A549 (cell line): ENCODE measurements at regions not wholly inside any gene's neighbourhood (a gene's known extent, or its start where the extent isn't known, plus 50 kb on each side); places are given as distances from the start of the nearest gene placed in this dataset.

Experiments
- ATAC-seq, 2 experiments: fragments of 200-7000 bp in 1 of 2; fragments of >200 bp in 1 of 2; cut with Nextera tagmentation in 1 of 2; cut with Tn5 transposase in 1 of 2; 3 replicates each; pipeline versions ENCODE4 v1.8.0 to v1.9.1; 2018 to 2020; ENCODE audit warnings: mild to moderate bottlenecking in 1 of 2, moderate library complexity in 1 of 2
- CTCF ChIA-PET: fragments of 300-600 bp; sonication (Branson Sonifier 250); formaldehyde crosslinking; extraction: SDS; loops from one replicate; lab custom pipeline; 2021; ENCODE audit warnings: antibody characterized with exemption, inconsistent platforms; lab: Yijun Ruan, JAX
- POLR2A ChIA-PET: fragments of 350-600 bp; formaldehyde crosslinking; extraction: SDS; loops from one replicate; lab custom pipeline; 2021; ENCODE audit warnings: antibody characterized with exemption, inconsistent platforms; lab: Yijun Ruan, JAX
- DNase-seq, 2 experiments: peaks; one replicate each; pipeline versions ENCODE4 v3.0.0 to v3.0.0-alpha.2; 2011 to 2016; ENCODE audit warnings: low read depth in 1 of 2, low spot score in 1 of 2
- FAIRE-seq: peaks from 2 replicates; lab custom pipeline; 2011; peaks lifted over from hg19 to GRCh38; lab: Jason Lieb, UNC
- H3K27ac ChIP-seq, 2 experiments: fragments of >200 bp; sonication (Bioruptor Twin); formaldehyde crosslinking; 3 replicates each; pipeline ENCODE4 v1.5.1; 2016 to 2017
- H3K4me1 ChIP-seq: fragments of >200 bp; sonication (Bioruptor Twin); formaldehyde crosslinking; 3 replicates; pipeline ENCODE4 v1.6.1; 2016
- H3K4me2 ChIP-seq: fragments of >200 bp; sonication (Bioruptor Twin); formaldehyde crosslinking; 3 replicates; pipeline ENCODE4 v1.6.1; 2016
- H3K4me3 ChIP-seq: fragments of >200 bp; sonication (Bioruptor Twin); formaldehyde crosslinking; 3 replicates; pipeline ENCODE4 v1.5.1; 2016
- H3K9me3 ChIP-seq: fragments of >200 bp; sonication (Bioruptor Twin); formaldehyde crosslinking; 3 replicates; pipeline ENCODE4 v1.6.1; 2016
- CBX2 ChIP-seq: fragments of 200-600 bp; sonication (generic); IDR thresholded peaks from 2 replicates; pipeline ENCODE4 v1.6.1; 2016; ENCODE audit warnings: low read depth, mild to moderate bottlenecking, borderline replicate concordance
- CEBPB ChIP-seq, 2 experiments: fragments of >200 bp in 1 of 2; sonication (Bioruptor Twin) in 1 of 2; formaldehyde crosslinking in 1 of 2; IDR thresholded peaks; 2 replicates each; pipeline ENCODE4 v1.6.1; 2012 to 2016
- CHD4 ChIP-seq: fragments of 200-600 bp; sonication (generic); IDR thresholded peaks from 2 replicates; pipeline ENCODE4 v1.6.1; 2016; ENCODE audit warnings: antibody characterized with exemption, mild to moderate bottlenecking, borderline replicate concordance
- EHMT2 ChIP-seq: fragments of 200-600 bp; sonication (generic); IDR thresholded peaks from 2 replicates; pipeline ENCODE4 v1.6.1; 2016; ENCODE audit warnings: antibody characterized with exemption, low read depth, mild to moderate bottlenecking, moderate library complexity
- ESRRA ChIP-seq: fragments of 150-350 bp; IDR thresholded peaks from 2 replicates; pipeline ENCODE4 v1.6.1; 2014; ENCODE audit warnings: mild to moderate bottlenecking, low read length, borderline replicate concordance
- FOSB ChIP-seq: fragments of 250-450 bp; sonication (Bioruptor Pico); IDR thresholded peaks from 2 replicates; pipeline ENCODE4 v1.5.0; 2020; ENCODE audit warnings: mild to moderate bottlenecking, moderate library complexity
- FOSL2 ChIP-seq, 2 experiments: fragments of 450-650 bp in 1 of 2; fragments of >200 bp in 1 of 2; sonication (Bioruptor Twin) in 1 of 2; formaldehyde crosslinking; IDR thresholded peaks; 2 replicates each; pipeline versions ENCODE4 v1.5.0 to v1.6.1; 2016 to 2020; ENCODE audit warnings: mild to moderate bottlenecking in 1 of 2, moderate library complexity in 1 of 2
- GATA3 ChIP-seq: IDR thresholded peaks from 2 replicates; pipeline ENCODE4 v1.6.1; 2012; ENCODE audit warnings: borderline replicate concordance
- HES2 ChIP-seq: fragments of >200 bp; sonication (Bioruptor Twin); formaldehyde crosslinking; IDR thresholded peaks from 2 replicates; pipeline ENCODE4 v1.6.1; 2016
- HOXB5 ChIP-seq: fragments of 250-450 bp; sonication (Bioruptor Pico); IDR thresholded peaks from 2 replicates; pipeline ENCODE4 v1.5.0; 2020; ENCODE audit warnings: mild to moderate bottlenecking, moderate library complexity
- JUNB ChIP-seq: fragments of >200 bp; sonication (Bioruptor Twin); formaldehyde crosslinking; IDR thresholded peaks from 2 replicates; pipeline ENCODE4 v1.6.1; 2016
- KDM5A ChIP-seq: fragments of 200-600 bp; sonication (generic); IDR thresholded peaks from 2 replicates; pipeline ENCODE4 v1.6.1; 2016; ENCODE audit warnings: antibody characterized with exemption, mild to moderate bottlenecking
- MYC ChIP-seq: IDR thresholded peaks from 2 replicates; pipeline ENCODE4 v1.6.1; 2012; ENCODE audit warnings: mild to moderate bottlenecking, inconsistent platforms, low read length, improper control_type of control experiment, borderline replicate concordance
- NFE2L2 ChIP-seq: fragments of 150-350 bp; conservative IDR thresholded peaks from 2 replicates; pipeline ENCODE4 v1.6.1; 2014; ENCODE audit warnings: low read length
- POLR2AphosphoS2 ChIP-seq: conservative IDR thresholded peaks from 2 replicates; pipeline ENCODE4 v1.6.1; 2012; ENCODE audit warnings: low read length, improper control_type of control experiment, inconsistent platforms
- RARB ChIP-seq: fragments of 250-450 bp; sonication (Bioruptor Pico); IDR thresholded peaks from 2 replicates; pipeline ENCODE4 v1.8.0; 2021; ENCODE audit warnings: mild to moderate bottlenecking, moderate library complexity
- RCOR1 ChIP-seq: fragments of 150-350 bp; IDR thresholded peaks from 2 replicates; pipeline ENCODE4 v1.6.1; 2014; ENCODE audit warnings: antibody characterized with exemption, low read length, low read depth
- REST ChIP-seq: fragments of 200-600 bp; sonication (generic); IDR thresholded peaks from 2 replicates; pipeline ENCODE4 v1.6.1; 2016; ENCODE audit warnings: antibody characterized with exemption, mild to moderate bottlenecking, moderate library complexity
- RFX5 ChIP-seq: fragments of 450-650 bp; IDR thresholded peaks from 2 replicates; pipeline ENCODE4 v1.7.1; 2014; ENCODE audit warnings: antibody characterized with exemption, mild to moderate bottlenecking, moderate library complexity
- RNF2 ChIP-seq: fragments of 200-600 bp; sonication (generic); IDR thresholded peaks from 2 replicates; pipeline ENCODE4 v1.6.1; 2016; ENCODE audit warnings: low read depth, mild to moderate bottlenecking, antibody characterized with exemption, moderate library complexity, borderline replicate concordance
- USF2 ChIP-seq: fragments of 450-650 bp; IDR thresholded peaks from 2 replicates; pipeline ENCODE4 v1.6.1; 2014; ENCODE audit warnings: antibody characterized with exemption
- ZNF302 ChIP-seq: fragments of 250-450 bp; sonication (Bioruptor Pico); IDR thresholded peaks from 2 replicates; pipeline ENCODE4 v1.9.0; 2021; ENCODE audit warnings: inconsistent platforms, mild to moderate bottlenecking, moderate library complexity
- ZSCAN20 ChIP-seq: fragments of 250-450 bp; sonication (Bioruptor Pico); IDR thresholded peaks from 2 replicates; pipeline ENCODE4 v1.8.0; 2022; ENCODE audit warnings: mild to moderate bottlenecking, moderate library complexity
- WGBS: methylation state at CpG from one replicate; pipeline ENCODE4 v1.1.6; 2017; ENCODE audit errors: missing lambda C conversion rate; 5-methylcytosine and 5-hydroxymethylcytosine counted together

GRCh38 chr4:151935411-151935810, 174.6 kb upstream of the GATB start:
- WGBS = 8% methylated on average over 1 of the region's 1 CpG
- Histone ChIP-seq H3K27ac (no peak overlapping the region), H3K9me3 (no peaks in the 10 kb centered on the region), H3K4me2 (no peak overlapping the region), H3K4me1 (no peaks in the 10 kb centered on the region), H3K4me3 (no peak overlapping the region)
- ChIA-PET CTCF (no interaction called here), POLR2A (no interaction called here)
- FAIRE-seq (no peak), DNase-seq (no peak), ATAC-seq (no peak)
- no peak for TF ChIP-seq JUNB
- no peak for TF ChIP-seq MYC
- no peak for TF ChIP-seq KDM5A
- no peak for TF ChIP-seq HES2
- TF ChIP-seq NFE2L2 = no peak

- ATAC-seq (no peak), FAIRE-seq (no peak), DNase-seq (no peak)
- Histone ChIP-seq H3K9me3 (no peaks in the 10 kb centered on the region), H3K4me1 (no peaks in the 10 kb centered on the region), H3K4me3 (no peak overlapping the region), H3K4me2 (no peak overlapping the region), H3K27ac (no peak overlapping the region)
- CTCF ChIA-PET = no interaction called here
- POLR2A ChIA-PET = no interaction called here
- no peak for TF ChIP-seq CBX2
- no peak for TF ChIP-seq RNF2
- no peak for TF ChIP-seq ZNF302
- no peak for TF ChIP-seq ZSCAN20
- WGBS = 33% methylated on average over 4 of the region's 5 CpGs
These were observed 174.0 kb upstream of the GATB start for GRCh38 chr4:151934766-151935165.

GRCh38 chr4:151933122-151933827, 172.5 kb upstream of the GATB start:
- TF ChIP-seq POLR2AphosphoS2 (no peak), HES2 (no peak), EHMT2 (no peak), RFX5 (no peak), MYC (no peak), RARB (no peak), GATA3 (no peak), KDM5A (no peak), FOSL2 (IDR thresholded peaks at IDR 0.05) (no peak), FOSL2 (CRISPR knock-in tag; IDR thresholded peaks at IDR 0.05) (no peak), USF2 (no peak), CBX2 (no peak), ZSCAN20 (no peak), HOXB5 (no peak), FOSB (CRISPR knock-in tag) (no peak), REST (no peak), CEBPB (IDR thresholded peaks at IDR 0.05) (no peak), CHD4 (no peak), ESRRA (no peak), RCOR1 (no peak)
- TF ChIP-seq, all 56 proteins: peak for 0
- Histone ChIP-seq H3K27ac (no peak overlapping the region), H3K4me2 (no peak overlapping the region), H3K9me3 (no peaks in the 10 kb centered on the region), H3K4me3 (no peak overlapping the region), H3K4me1 (no peaks in the 10 kb centered on the region)
- no peak for DNase-seq
- WGBS = 55% methylated on average over 12 of the region's 13 CpGs
- ChIA-PET CTCF (no interaction called here), POLR2A (no interaction called here)
- ATAC-seq = no peak
- FAIRE-seq = no peak
